ENCODE measurements at regions not wholly inside any gene's neighbourhood (a gene's known extent, or its start where the extent isn't known, plus 50 kb on each side); places are given as distances from the start of the nearest gene placed in this dataset.

DNA sequence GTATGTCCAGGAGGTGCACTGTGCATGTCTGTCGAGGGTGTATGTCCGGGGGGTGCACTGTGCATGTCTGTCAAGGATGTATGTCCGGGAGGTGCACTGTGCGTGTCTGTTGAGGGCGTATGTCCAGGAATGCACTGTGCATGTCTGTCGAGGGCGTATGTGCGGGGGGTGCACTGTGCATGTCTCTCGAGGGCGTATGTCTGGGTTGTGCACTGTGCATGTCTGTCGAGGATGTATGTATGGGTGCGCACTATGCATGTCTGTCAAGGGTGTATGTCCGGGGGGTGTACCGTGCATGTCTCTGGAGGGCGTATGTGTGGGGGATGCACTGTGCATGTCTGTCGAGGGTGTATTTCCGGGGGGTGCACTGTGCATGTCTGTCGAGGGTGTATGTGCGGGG, 249.3 kb upstream of the MYT1L start:
- H3K4me3 Mint-ChIP-seq: no peak overlapping the region

DNA sequence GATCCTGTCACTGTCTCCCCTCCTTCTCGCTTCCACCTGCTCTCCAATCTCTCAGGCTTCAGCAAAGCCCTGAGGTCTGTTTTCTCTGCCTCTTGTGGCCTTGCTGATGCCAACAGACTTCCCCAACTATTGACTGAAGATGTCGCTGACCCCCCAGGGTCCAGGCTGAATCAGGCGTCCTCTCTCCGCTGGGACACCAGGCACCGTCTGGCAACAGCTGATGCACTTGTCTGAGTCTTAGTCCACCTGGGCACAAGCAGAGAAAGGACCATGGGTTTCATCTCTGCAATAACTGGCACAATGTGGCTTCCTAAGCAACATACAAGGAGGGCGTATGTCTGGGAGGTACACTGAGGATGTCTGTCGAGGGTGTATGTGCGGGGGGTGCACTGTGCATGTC, 248.7 kb upstream of the MYT1L start:
- no peak for DNase-seq
- no peaks in the 10 kb centered on the region for H3K4me1 Mint-ChIP-seq (ENCODE audit: low read depth)
- peaks cover 49% of the 10 kb centered on the region for H3K9me3 Mint-ChIP-seq
- H3K27ac Mint-ChIP-seq: no peak overlapping the region
- peaks cover 2% of the 10 kb centered on the region; the same call in 1 of the 2 replicates for H3K27me3 Mint-ChIP-seq (ENCODE audit: insufficient read depth)
- TF ChIP-seq, protein P1, sequence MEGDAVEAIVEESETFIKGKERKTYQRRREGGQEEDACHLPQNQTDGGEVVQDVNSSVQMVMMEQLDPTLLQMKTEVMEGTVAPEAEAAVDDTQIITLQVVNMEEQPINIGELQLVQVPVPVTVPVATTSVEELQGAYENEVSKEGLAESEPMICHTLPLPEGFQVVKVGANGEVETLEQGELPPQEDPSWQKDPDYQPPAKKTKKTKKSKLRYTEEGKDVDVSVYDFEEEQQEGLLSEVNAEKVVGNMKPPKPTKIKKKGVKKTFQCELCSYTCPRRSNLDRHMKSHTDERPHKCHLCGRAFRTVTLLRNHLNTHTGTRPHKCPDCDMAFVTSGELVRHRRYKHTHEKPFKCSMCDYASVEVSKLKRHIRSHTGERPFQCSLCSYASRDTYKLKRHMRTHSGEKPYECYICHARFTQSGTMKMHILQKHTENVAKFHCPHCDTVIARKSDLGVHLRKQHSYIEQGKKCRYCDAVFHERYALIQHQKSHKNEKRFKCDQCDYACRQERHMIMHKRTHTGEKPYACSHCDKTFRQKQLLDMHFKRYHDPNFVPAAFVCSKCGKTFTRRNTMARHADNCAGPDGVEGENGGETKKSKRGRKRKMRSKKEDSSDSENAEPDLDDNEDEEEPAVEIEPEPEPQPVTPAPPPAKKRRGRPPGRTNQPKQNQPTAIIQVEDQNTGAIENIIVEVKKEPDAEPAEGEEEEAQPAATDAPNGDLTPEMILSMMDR (IDR thresholded peaks at IDR 0.05): no peak
- H3K36me3 Mint-ChIP-seq (ENCODE audit: low read depth): peaks cover 10% of the 10 kb centered on the region; the same call in 1 of the 2 replicates
- no peak overlapping the region for H3K4me3 Mint-ChIP-seq

More for the DNA sequence above, 249.3 kb upstream of the MYT1L start:
- Mint-ChIP-seq H3K36me3 (ENCODE audit: low read depth) (peaks cover 10% of the 10 kb centered on the region; the same call in 1 of the 2 replicates), H3K9me3 (peaks cover 54% of the 10 kb centered on the region), H3K27me3 (ENCODE audit: insufficient read depth) (peaks cover 2% of the 10 kb centered on the region; the same call in 1 of the 2 replicates), H3K27ac (no peak overlapping the region), H3K4me1 (ENCODE audit: low read depth) (no peaks in the 10 kb centered on the region)
- DNase-seq: no peak
- TF ChIP-seq, protein P1 (IDR thresholded peaks at IDR 0.05): no peak

DNA sequence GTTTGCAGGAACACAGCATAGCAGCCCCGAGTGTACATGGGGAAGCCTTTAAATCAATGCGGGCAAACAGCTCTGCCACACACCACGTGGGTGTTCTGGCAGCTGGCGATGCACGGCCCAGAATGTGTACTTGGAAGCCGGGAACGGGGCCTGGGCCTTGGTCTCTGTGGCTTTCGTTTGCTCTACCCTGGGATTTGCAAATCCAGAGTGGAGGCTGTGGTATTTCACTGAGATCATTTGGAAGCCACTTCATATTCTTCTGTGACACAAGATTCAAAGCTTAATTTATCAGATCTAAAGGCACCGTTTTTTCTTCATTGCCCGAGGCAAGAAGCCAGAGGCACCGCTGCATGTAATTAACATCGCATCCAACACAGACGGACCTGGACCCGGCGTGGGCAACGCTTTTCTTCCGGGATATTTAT, 246.3 kb upstream of the MYT1L start:
- Mint-ChIP-seq H3K36me3 (ENCODE audit: low read depth) (peaks cover 10% of the 10 kb centered on the region; the same call in 1 of the 2 replicates), H3K9me3 (peaks cover 27% of the 10 kb centered on the region), H3K27me3 (ENCODE audit: insufficient read depth) (no peaks in the 10 kb centered on the region), H3K4me3 (no peak overlapping the region), H3K4me1 (ENCODE audit: low read depth) (no peaks in the 10 kb centered on the region), H3K27ac (no peak overlapping the region)
- TF ChIP-seq, protein P1 (IDR thresholded peaks at IDR 0.05): no peak
- DNase-seq: no peak

DNA sequence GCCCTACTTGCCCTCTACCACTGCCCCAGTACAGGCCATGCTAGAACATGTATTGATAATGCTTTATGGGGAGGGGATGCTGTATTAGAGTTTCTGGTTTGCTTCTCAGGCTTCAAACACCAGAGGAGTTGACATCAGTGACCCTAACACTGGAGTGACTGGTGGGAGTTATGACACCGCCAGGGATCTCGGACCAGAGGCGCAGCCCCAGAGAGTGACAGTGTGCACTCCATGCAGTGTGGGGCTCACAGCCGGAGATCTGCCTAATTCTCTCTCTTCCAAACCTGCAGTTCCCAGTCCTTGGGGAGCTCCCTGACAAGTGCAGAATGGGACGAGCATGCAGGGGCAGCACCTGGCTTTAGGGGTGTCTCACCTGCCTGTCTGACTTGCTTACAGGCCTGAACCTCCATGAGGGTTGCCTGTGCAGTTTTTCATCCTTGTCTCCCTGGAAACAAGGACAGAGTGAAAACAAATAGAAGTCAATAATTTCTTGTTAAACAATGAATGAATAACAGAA, 244.9 kb upstream of the MYT1L start:
- TF ChIP-seq, protein P1 (IDR thresholded peaks at IDR 0.05): no peak
- peaks cover 10% of the 10 kb centered on the region; the same call in 1 of the 2 replicates for H3K36me3 Mint-ChIP-seq (ENCODE audit: low read depth)
- no peak for DNase-seq

DNA sequence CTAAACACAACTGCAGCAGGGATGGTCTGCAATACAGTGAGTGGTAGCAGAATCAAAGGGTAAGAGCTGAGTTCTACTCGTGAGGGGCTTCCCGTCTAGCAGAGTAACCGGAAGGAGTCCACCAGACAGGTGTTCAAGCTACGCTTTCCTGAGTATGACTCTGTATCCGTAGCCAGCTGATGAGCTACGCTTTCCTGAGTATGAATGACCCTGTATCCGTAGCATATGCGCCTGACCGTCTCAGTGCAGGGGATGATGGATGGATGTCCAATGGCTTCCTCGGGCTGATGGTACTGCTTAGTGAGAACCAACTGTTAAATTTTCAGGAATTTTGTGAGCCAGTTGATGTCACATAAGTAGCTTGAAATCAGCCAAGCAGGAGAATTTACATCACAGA, 244.1 kb upstream of the MYT1L start:
- no peaks in the 10 kb centered on the region for H3K27me3 Mint-ChIP-seq (ENCODE audit: insufficient read depth)

More for the DNA sequence above, 244.9 kb upstream of the MYT1L start:
- Mint-ChIP-seq H3K9me3 (peaks cover 15% of the 10 kb centered on the region), H3K4me1 (ENCODE audit: low read depth) (no peaks in the 10 kb centered on the region), H3K27me3 (ENCODE audit: insufficient read depth) (no peaks in the 10 kb centered on the region), H3K27ac (no peak overlapping the region), H3K4me3 (no peak overlapping the region)

More for the DNA sequence above, 244.1 kb upstream of the MYT1L start:
- peaks cover 8% of the 10 kb centered on the region for H3K9me3 Mint-ChIP-seq
- TF ChIP-seq, protein P1 (IDR thresholded peaks at IDR 0.05): no peak
- DNase-seq: no peak
- H3K36me3 Mint-ChIP-seq (ENCODE audit: low read depth): peaks cover 3% of the 10 kb centered on the region; the same call in 1 of the 2 replicates
- no peak overlapping the region for H3K27ac Mint-ChIP-seq
- H3K4me1 Mint-ChIP-seq (ENCODE audit: low read depth): no peaks in the 10 kb centered on the region
- no peak overlapping the region for H3K4me3 Mint-ChIP-seq

Data from HFFc6 (cell line).